ENCODE measurements at regions not wholly inside any gene's neighbourhood (a gene's known extent, or its start where the extent isn't known, plus 50 kb on each side); places are given as distances from the start of the nearest gene placed in this dataset.

DNA sequence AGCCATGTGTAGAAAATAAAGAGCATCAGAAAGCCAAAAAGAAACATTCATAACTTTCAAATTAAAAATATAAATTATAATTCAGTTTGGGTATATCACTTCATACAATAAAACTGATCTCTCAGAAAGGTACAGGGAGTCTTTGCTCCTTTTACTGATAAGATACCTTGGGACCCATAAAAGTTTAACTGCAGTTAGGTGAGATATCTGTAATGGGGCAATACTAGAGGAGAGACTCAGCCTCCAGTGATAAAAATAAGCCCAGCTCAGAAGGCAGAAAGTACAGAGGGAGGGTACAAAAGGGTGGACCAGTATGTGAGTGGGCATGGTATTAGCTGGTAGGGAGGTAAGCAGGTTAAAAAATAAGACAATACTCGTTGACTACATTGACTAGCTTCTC is 180.9 kb upstream of the AGTR2 start:
- no peak overlapping the region for H3K27ac ChIP-seq
- TF ChIP-seq, protein P1, sequence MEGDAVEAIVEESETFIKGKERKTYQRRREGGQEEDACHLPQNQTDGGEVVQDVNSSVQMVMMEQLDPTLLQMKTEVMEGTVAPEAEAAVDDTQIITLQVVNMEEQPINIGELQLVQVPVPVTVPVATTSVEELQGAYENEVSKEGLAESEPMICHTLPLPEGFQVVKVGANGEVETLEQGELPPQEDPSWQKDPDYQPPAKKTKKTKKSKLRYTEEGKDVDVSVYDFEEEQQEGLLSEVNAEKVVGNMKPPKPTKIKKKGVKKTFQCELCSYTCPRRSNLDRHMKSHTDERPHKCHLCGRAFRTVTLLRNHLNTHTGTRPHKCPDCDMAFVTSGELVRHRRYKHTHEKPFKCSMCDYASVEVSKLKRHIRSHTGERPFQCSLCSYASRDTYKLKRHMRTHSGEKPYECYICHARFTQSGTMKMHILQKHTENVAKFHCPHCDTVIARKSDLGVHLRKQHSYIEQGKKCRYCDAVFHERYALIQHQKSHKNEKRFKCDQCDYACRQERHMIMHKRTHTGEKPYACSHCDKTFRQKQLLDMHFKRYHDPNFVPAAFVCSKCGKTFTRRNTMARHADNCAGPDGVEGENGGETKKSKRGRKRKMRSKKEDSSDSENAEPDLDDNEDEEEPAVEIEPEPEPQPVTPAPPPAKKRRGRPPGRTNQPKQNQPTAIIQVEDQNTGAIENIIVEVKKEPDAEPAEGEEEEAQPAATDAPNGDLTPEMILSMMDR (conservative IDR thresholded peaks at IDR 0.05), result no peak

DNA sequence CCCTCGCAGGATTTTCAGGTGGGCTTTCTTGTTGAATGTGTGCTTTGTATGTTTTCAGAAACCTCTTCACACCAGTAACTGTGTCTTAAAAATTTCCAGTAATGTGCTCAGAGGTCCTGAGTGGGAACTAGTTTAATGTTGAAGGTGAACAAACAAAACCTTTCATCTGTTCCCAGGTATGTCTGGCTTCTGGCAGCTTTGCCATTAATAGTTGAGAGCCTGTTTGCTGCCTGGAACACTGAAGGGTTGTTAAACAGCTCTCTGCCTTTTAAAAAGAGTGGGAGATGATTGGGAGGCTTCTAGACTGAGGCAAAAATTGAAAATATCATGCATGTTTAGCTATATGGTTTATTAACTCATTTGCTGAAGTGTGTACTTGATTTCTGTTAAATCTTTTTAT is 161.2 kb upstream of the AGTR2 start:
- TF ChIP-seq, protein P1 (conservative IDR thresholded peaks at IDR 0.05), result no peak
- H3K27ac ChIP-seq, result no peak overlapping the region

GRCh38 chrX:116009861-116010710 is 160.5 kb upstream of the AGTR2 start:
- H3K27ac ChIP-seq, result no peak overlapping the region
- TF ChIP-seq, protein P1 (conservative IDR thresholded peaks at IDR 0.05), result no peak

- TF ChIP-seq, protein P1 (conservative IDR thresholded peaks at IDR 0.05), result no peak
- no peak overlapping the region for H3K27ac ChIP-seq
Measured at GRCh38 chrX:116010939-116011338, 159.6 kb upstream of the AGTR2 start.

- no peak overlapping the region for H3K27ac ChIP-seq
- TF ChIP-seq, protein P1 (conservative IDR thresholded peaks at IDR 0.05), result no peak
Measured at GRCh38 chrX:116031331-116031730, 139.2 kb upstream of the AGTR2 start.

Measured in VCaP (cell line).